Hypothalamus (tissue), 51 donors: ENCODE measurements at regions not wholly inside any gene's neighbourhood (a gene's known extent, or its start where the extent isn't known, plus 50 kb on each side); places are given as distances from the start of the nearest gene placed in this dataset.

ENCODE experiments used
- DNase-seq, 51 donors: peaks; one replicate each; lab custom pipeline; 2025; lab: John Stamatoyannopoulos, UW

GRCh38 chr5:171578829-171579491 lies 159.5 kb downstream of the FGF18 start:
- DNase-seq: no peak

GRCh38 chr5:171579976-171580411 lies 160.5 kb downstream of the FGF18 start:
- DNase-seq: no peak

GRCh38 chr5:171580502-171581265 lies 161.2 kb downstream of the FGF18 start:
- no peak for DNase-seq

DNA sequence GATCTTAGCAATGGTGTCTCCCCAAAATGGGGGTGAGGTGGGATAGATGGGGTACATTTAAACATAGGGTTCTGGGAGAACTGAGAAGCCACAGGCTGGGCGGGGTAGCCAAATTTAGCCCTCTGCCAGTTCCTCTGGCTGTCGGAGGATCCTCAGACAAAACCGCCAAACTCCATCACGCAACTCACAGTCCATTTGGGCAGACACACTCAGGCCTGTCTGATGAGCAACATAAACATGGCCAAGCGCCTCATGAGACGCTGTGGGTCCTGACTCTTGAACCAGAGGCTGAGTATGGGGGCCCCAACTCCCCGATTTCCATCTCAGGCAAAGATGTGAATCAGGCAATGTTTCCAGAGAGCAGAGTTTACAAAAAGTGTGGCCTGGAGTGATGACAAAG lies 162.3 kb downstream of the FGF18 start:
- DNase-seq: no peak

GRCh38 chr5:171582849-171583248 lies 163.4 kb downstream of the FGF18 start:
- DNase-seq: no peak

- no peak for DNase-seq
Observed at GRCh38 chr5:171585981-171586380, 166.5 kb downstream of the FGF18 start.

GRCh38 chr5:171586436-171586835 lies 167.0 kb downstream of the FGF18 start:
- no peak for DNase-seq

DNA sequence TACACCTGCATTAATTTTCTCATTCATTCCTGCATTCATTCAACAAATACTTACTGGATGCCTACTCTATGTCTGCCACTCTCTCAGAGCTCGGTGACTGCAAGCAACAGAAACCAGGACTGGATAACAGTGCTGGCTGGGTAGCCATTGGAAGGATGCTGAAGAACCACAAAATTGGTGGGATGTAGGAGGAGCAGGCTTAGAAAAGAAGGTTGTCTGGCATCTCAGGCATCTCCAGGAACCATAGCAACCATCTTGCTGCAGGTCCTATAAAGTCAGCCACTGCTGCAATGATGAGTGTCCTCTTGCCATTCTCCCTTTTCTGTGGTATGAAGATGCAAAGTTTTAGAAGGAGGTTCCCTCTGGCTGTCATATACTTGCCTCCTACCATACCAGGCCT lies 168.6 kb downstream of the FGF18 start:
- DNase-seq: no peak

DNA sequence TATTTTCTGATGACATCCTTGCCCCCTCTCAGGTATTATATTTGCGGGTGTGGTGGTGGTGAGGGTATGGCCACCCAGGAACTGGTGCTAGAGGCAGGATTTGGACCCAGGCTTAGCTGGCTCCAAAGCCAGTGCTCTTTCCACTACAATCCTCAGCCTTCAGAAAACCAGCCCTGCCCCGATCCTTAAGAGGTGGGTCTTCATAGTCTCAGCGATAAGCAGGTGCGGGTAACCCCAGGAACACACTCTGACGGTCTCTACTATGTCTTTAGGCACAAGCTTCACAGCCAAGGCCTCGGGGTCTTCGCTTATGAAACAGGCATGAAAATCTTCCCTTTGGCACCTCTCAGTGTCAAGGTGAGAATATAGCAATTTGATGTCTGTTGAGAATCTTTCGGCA lies 169.3 kb downstream of the FGF18 start:
- DNase-seq: no peak

- DNase-seq: no peak
Observed at GRCh38 chr5:171589461-171589860, 170.0 kb downstream of the FGF18 start.

DNA sequence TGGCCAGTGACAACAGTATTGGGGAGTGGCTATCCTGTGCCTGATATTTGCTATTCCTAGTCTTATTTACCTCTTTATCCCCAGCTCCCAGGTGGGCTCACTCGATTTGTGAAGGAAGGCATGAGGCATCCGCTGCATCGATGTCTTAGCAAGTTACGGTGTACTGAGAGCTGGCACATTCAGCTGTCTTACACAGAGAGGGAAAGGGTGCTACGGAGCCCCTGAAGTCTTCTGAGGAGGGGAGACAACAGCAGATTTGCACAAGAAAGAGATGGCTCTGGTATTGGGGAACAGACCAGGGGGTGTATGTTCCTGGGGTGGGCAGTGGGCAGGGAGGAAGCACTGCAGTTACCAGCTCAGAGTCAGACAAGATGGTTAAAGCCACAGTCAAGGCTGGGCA lies 172.6 kb downstream of the FGF18 start:
- no peak for DNase-seq

GRCh38 chr5:171592736-171593135 lies 173.3 kb downstream of the FGF18 start:
- DNase-seq: no peak

- no peak for DNase-seq
Observed at GRCh38 chr5:171593401-171593800, 174.0 kb downstream of the FGF18 start.

- DNase-seq: no peak
Observed at GRCh38 chr5:171593976-171594375, 174.5 kb downstream of the FGF18 start.

- no peak for DNase-seq
Observed at GRCh38 chr5:171595401-171595800, 176.0 kb downstream of the FGF18 start.

GRCh38 chr5:171595801-171596231 lies 176.4 kb downstream of the FGF18 start:
- DNase-seq: no peak

- DNase-seq: no peak
Observed at GRCh38 chr5:171596391-171596878, 177.0 kb downstream of the FGF18 start.

DNA sequence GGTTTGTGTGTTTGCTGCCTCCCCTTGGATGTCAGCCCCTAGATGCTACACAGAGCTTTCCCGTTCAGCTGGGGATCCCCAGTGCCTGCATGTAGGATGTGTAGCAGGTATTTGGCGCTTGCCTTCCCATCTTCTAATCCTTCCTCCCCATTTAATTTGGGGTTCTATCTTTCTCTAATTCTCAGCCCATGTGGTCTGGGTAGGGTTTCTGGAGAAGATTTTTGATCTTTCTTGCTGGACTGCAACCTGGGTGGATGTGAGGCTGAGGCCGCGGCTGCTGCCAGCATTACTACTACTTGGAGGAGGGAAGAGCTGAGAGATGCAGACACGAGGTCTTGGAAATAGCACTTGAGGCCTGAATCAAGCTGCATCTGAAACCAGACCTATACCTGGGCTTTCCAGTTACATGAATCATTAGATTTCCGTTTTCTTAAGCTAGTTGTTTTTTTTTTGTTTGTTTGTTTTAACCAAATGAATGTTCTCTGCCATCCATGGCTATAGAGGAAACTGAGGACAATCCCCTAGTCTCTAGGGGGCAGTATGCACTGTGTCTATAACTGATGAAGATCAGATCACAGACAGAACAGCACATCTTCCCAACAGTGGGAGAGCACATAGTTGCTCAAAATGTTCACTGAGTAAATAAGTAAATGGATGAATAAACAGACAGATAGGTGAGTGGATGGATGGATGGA lies 178.6 kb downstream of the FGF18 start:
- DNase-seq: no peak

DNA sequence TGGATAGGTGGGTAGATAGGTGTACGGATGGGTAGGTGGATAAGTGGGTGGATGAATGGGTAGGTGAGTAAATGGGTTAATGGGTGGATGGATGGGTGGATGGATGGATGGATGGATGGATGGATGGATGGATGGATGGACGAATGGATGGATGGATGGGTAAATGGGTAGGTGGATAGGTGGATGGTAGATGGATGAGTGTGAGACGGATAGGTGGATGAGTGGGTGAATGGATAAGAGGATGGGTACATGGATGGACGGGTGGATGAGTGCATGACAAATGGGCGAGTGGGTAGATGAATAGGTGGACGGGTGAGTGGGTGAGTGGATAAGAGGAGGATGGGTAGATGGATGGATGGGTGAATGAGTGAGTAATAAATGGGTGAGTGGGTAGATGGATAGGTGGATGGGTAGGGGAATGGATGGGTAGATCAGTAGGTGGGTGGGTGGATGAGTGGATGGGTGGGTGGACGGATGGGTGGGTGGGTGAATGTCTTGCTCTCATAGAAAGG lies 179.2 kb downstream of the FGF18 start:
- DNase-seq: no peak

DNA sequence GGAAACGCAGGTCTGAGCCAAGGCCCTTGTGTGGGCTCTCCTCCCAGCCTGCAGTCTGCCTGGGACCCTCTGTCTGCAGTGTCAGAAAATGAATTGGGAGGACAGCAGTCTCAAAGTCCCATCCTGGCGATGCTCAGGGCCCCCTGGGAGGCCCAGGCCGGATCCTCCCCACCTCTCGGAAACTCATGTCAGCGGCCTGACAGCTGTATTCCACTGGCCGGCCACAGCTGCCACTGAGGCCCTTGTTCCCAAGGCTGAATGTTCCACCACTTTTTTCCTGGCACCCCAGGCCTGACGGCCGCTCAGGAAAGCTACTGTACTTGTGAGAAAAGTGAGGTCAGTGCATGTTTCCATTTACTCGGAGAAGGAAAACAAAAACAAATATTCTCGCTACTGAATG lies 180.0 kb downstream of the FGF18 start:
- no peak for DNase-seq

GRCh38 chr5:171599957-171600612 lies 180.6 kb downstream of the FGF18 start:
- no peak for DNase-seq
